MCF 10A (cell line): ENCODE measurements at regions not wholly inside any gene's neighbourhood (a gene's known extent, or its start where the extent isn't known, plus 50 kb on each side); places are given as distances from the start of the nearest gene placed in this dataset.

Experiments
- BruUV-seq: library from RNA; stranded (reverse); fragments of 400-500 nt; replicated peaks from 2 replicates; lab custom pipeline; 2021; lab: Mats Ljungman, UMichigan
- CTCF ChIA-PET: fragments of 300-600 bp; sonication (Branson Sonifier 250); formaldehyde crosslinking; extraction: SDS; loops from one replicate; lab custom pipeline; 2021; ENCODE audit warnings: antibody characterized with exemption, inconsistent platforms; lab: Yijun Ruan, JAX
- POLR2A ChIA-PET: fragments of 300-600, 350-650 bp; sonication (Branson Sonifier 250); formaldehyde crosslinking; extraction: SDS; loops from one replicate; lab custom pipeline; 2020; ENCODE audit warnings: antibody characterized with exemption, inconsistent platforms; lab: Yijun Ruan, JAX
- DNase-seq: peaks from one replicate; pipeline ENCODE4 v3.0.0-alpha.2; 2018; ENCODE audit not compliant: unreplicated experiment
- H3K27ac Mint-ChIP-seq: one replicate; pipeline ENCODE4 v1.8.0; 2022; ENCODE audit warnings: mild to moderate bottlenecking, low read depth, mixed read lengths; ENCODE audit not compliant: unreplicated experiment
- H3K27me3 Mint-ChIP-seq: one replicate; pipeline ENCODE4 v1.8.0; 2022; ENCODE audit warnings: mixed read lengths; ENCODE audit not compliant: insufficient read depth, unreplicated experiment
- H3K36me3 Mint-ChIP-seq: one replicate; pipeline ENCODE4 v1.8.0; 2022; ENCODE audit warnings: mild to moderate bottlenecking, moderate library complexity, mixed read lengths; ENCODE audit not compliant: insufficient read depth, unreplicated experiment
- H3K4me1 Mint-ChIP-seq: one replicate; pipeline ENCODE4 v1.8.0; 2022; ENCODE audit warnings: mixed read lengths; ENCODE audit not compliant: insufficient read depth, unreplicated experiment
- H3K4me3 Mint-ChIP-seq: one replicate; pipeline ENCODE4 v1.8.0; 2022; ENCODE audit warnings: mild to moderate bottlenecking, moderate library complexity, mixed read lengths; ENCODE audit not compliant: unreplicated experiment
- H3K9me3 Mint-ChIP-seq: one replicate; pipeline ENCODE4 v1.8.0; 2022; ENCODE audit warnings: mixed read lengths; ENCODE audit not compliant: unreplicated experiment
- intact Hi-C: fragments of 100-400 bp; cut with micrococcal nuclease; formaldehyde crosslinking; loops from 2 replicates; pipeline ENCODE4 v1.14.1; 2022
- TF ChIP-seq, protein P1 (sequence below): fragments of 200-600 bp; IDR thresholded peaks from one replicate; pipeline ENCODE4 v1.8.0; 2022; ENCODE audit warnings: antibody characterized with exemption, mild to moderate bottlenecking; ENCODE audit not compliant: unreplicated experiment

DNA sequence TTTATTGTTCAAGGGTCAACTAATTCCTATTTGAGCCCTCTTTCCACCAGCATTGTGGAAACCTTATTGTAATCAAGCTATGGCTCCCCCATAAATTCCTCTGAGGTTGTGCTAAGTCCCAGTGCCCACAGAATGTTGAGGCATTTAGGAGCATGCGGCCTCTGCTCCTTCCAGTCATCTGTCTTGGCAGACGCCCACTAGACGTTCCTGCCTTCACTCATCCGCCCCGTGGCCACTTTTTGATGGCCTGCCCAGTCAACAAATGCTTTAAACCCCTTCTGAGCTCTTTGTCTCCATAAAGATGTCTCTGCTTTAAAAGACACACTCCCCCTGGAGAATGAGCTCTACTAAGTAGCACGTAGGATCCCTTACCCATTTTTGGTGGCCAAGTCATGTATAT, 104.7 kb downstream of the GAS1 start:
- Mint-ChIP-seq H3K9me3 (no peaks in the 10 kb centered on the region), H3K27ac (no peak overlapping the region), H3K36me3 (no peaks in the 10 kb centered on the region), H3K4me1 (peaks cover 5% of the 10 kb centered on the region), H3K4me3 (no peak overlapping the region), H3K27me3 (no peaks in the 10 kb centered on the region)
- TF ChIP-seq, protein P1, sequence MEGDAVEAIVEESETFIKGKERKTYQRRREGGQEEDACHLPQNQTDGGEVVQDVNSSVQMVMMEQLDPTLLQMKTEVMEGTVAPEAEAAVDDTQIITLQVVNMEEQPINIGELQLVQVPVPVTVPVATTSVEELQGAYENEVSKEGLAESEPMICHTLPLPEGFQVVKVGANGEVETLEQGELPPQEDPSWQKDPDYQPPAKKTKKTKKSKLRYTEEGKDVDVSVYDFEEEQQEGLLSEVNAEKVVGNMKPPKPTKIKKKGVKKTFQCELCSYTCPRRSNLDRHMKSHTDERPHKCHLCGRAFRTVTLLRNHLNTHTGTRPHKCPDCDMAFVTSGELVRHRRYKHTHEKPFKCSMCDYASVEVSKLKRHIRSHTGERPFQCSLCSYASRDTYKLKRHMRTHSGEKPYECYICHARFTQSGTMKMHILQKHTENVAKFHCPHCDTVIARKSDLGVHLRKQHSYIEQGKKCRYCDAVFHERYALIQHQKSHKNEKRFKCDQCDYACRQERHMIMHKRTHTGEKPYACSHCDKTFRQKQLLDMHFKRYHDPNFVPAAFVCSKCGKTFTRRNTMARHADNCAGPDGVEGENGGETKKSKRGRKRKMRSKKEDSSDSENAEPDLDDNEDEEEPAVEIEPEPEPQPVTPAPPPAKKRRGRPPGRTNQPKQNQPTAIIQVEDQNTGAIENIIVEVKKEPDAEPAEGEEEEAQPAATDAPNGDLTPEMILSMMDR = no peak
- intact Hi-C loops = no loop called here
- ChIA-PET CTCF (interaction anchor here (0.6 to 1.2 kb wide), 4 partner anchors 10 to 430 kb away, joined by 3 read pairs; no protein-coding TSS in a partner anchor), POLR2A (interaction anchor here (0.6 kb wide), 1 partner anchor 13 kb away, joined by 3 read pairs; no protein-coding TSS in a partner anchor)
- DNase-seq = no peak
- BruUV-seq = no TSS peak

DNA sequence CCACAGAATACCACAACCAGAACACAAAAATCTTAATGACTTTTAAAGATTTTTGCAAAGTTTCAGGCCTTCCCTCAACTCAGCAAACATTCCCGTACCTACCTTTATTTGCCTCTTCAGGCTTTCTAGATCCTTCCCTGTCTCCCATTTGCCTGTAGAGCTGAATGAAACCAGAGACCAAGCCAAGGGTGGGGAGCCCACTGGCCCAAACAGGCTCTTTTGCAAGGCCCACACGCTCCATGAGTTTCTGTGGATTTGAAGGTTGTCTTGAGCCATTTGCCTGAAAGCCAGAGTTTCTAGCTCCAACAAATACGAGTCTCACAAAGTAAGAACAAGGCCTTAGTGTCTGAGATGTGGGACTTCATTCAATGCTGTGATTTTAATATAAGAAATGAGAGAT, 107.8 kb downstream of the GAS1 start:
- POLR2A ChIA-PET = no interaction called here
- TF ChIP-seq, protein P1 = no peak
- Mint-ChIP-seq H3K9me3 (no peaks in the 10 kb centered on the region), H3K27ac (no peak overlapping the region), H3K4me1 (peaks cover 5% of the 10 kb centered on the region), H3K27me3 (no peaks in the 10 kb centered on the region), H3K4me3 (no peak overlapping the region), H3K36me3 (no peaks in the 10 kb centered on the region)
- CTCF ChIA-PET = interaction anchor here (0.6 to 0.7 kb wide), 2 partner anchors 18 to 21 kb away, joined by 3 to 4 read pairs; no protein-coding TSS in a partner anchor
- intact Hi-C loops = no loop called here
- DNase-seq = no peak
- BruUV-seq = no TSS peak

DNA sequence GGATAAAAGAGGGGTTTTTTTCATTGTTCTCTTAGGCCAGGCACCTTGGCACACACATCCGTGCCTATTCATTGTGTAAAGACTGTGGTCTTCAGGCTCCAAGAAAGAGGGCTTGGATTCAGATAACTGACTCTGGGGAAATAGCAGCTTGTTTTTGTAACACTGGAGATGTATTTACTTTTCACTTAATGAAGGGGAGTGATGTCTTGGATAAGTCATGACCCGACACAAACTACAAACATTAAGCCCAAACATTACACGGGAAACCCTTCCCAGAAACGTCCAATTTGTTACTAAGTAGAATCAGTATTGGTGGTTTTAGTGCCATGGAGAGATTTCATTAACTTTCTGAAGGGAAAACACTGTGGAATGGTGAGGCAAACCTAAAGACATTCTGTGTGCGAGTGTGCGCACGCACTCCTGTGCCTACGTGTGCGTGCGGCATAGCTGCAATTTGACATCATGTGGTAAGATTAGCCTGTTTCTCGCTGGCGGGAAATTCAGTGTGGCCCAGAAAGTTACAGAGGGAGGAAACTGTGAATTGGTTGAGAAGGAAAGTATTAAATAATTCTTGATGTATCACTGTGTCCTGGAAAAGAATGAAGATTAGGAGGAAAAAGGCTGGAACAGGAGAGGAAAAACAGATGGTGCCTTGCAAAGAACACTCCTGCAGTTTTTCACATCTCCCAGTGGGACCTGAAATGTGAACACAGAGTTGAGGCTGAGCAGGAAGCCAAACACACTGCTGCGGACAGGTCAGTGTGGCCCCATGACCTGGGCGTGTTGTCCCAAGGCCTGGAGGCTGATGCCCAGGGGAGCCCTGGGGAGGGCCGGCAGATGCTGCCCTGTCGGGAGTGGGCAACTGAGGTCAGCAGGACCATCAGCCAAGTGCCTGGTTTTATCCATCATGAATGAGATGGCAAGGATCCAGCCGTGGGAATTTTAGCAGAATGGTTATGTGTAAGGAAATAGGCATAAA, 108.5 kb downstream of the GAS1 start:
- Mint-ChIP-seq H3K9me3 (no peaks in the 10 kb centered on the region), H3K36me3 (no peaks in the 10 kb centered on the region), H3K27ac (no peak overlapping the region), H3K4me1 (peaks cover 5% of the 10 kb centered on the region), H3K4me3 (no peak overlapping the region), H3K27me3 (no peaks in the 10 kb centered on the region)
- ChIA-PET POLR2A (interaction anchor here (0.6 kb wide), 1 partner anchor 492 kb away, joined by 7 read pairs; no protein-coding TSS in a partner anchor), CTCF (no interaction called here)
- no peak for DNase-seq
- intact Hi-C loops = no loop called here
- TF ChIP-seq, protein P1 = no peak
- no TSS peak for BruUV-seq

DNA sequence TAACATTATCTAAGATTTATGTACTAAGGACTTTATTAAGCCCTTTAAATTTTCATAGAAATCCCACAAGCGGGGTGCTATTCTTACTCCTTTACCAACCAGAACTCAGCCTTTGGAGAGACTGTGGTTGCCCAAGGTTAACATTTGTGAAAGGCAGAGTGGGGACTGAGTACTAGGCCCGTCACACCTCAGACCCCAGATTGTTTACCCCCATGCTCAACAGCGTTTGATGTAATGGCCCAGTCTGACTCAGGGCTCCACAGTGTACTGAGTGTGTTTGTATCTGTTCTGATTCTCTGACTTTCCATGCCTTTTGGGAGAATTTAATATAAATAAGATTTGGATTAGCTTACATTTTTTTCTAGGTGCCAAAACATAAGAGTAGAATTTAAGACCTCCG, 110.0 kb downstream of the GAS1 start:
- Mint-ChIP-seq H3K27ac (no peak overlapping the region), H3K4me3 (no peak overlapping the region), H3K27me3 (no peaks in the 10 kb centered on the region), H3K36me3 (no peaks in the 10 kb centered on the region), H3K4me1 (no peaks in the 10 kb centered on the region), H3K9me3 (no peaks in the 10 kb centered on the region)
- POLR2A ChIA-PET = interaction anchor here (0.5 kb wide), 1 partner anchor 79 kb away, joined by 3 read pairs; no protein-coding TSS in a partner anchor
- TF ChIP-seq, protein P1 = no peak
- intact Hi-C loops = no loop called here
- CTCF ChIA-PET = no interaction called here
- no TSS peak for BruUV-seq
- DNase-seq = no peak
